H9 (cell line): ENCODE measurements at regions not wholly inside any gene's neighbourhood (a gene's known extent, or its start where the extent isn't known, plus 50 kb on each side); places are given as distances from the start of the nearest gene placed in this dataset.

Source experiments
- DNase-seq: peaks from one replicate; pipeline ENCODE4 v3.0.0-alpha.2; 2017
- H2AFZ ChIP-seq: one replicate; pipeline ENCODE4 v1.6.1; 2013; ENCODE audit warnings: mild to moderate bottlenecking, low read length, control low read depth, moderate library complexity
- H2AK5ac ChIP-seq: 2 replicates; pipeline ENCODE4 v1.6.1; 2013; ENCODE audit warnings: low read length, control low read depth, mixed read lengths; ENCODE audit not compliant: insufficient read length
- H2BK120ac ChIP-seq: one replicate; pipeline ENCODE4 v1.6.1; 2013; ENCODE audit warnings: low read depth, mild to moderate bottlenecking, low read length, control low read depth, inconsistent platforms; ENCODE audit not compliant: poor library complexity, severe bottlenecking
- H2BK12ac ChIP-seq: 2 replicates; pipeline ENCODE4 v1.6.1; 2013; ENCODE audit warnings: low read length, control low read depth, mixed read lengths, low read depth; ENCODE audit not compliant: insufficient read length
- H2BK15ac ChIP-seq: 2 replicates; pipeline ENCODE4 v1.6.1; 2013; ENCODE audit warnings: low read depth, low read length, control low read depth
- H2BK20ac ChIP-seq: one replicate; pipeline ENCODE4 v1.6.1; 2013; ENCODE audit warnings: low read depth, mild to moderate bottlenecking, low read length, control low read depth, inconsistent platforms; ENCODE audit not compliant: poor library complexity, severe bottlenecking
- H2BK5ac ChIP-seq: 2 replicates; pipeline ENCODE4 v1.6.1; 2013; ENCODE audit warnings: low read length, control low read depth, mixed read lengths; ENCODE audit not compliant: insufficient read length
- H3K14ac ChIP-seq: 2 replicates; pipeline ENCODE4 v1.6.1; 2013; ENCODE audit warnings: low read length, control low read depth; ENCODE audit not compliant: insufficient read depth
- H3K18ac ChIP-seq: 2 replicates; pipeline ENCODE4 v1.6.1; 2013; ENCODE audit warnings: low read depth, mild to moderate bottlenecking, mixed read lengths, low read length, control low read depth; ENCODE audit not compliant: insufficient read length
- H3K23ac ChIP-seq: 2 replicates; pipeline ENCODE4 v1.6.1; 2013; ENCODE audit warnings: low read length, control low read depth, mixed read lengths, low read depth; ENCODE audit not compliant: insufficient read length
- H3K23me2 ChIP-seq: 2 replicates; pipeline ENCODE4 v1.6.1; 2013; ENCODE audit warnings: low read depth, mild to moderate bottlenecking, mixed read lengths, low read length, control low read depth; ENCODE audit not compliant: insufficient read length, poor library complexity, severe bottlenecking
- H3K27ac ChIP-seq: 2 replicates; pipeline ENCODE4 v1.5.1; 2013; ENCODE audit warnings: low read length, control low read depth, mixed read lengths, low read depth; ENCODE audit not compliant: insufficient read length
- H3K27me3 ChIP-seq: 2 replicates; pipeline ENCODE4 v1.6.1; 2013; ENCODE audit warnings: low read length, control low read depth, inconsistent platforms; ENCODE audit not compliant: insufficient read depth
- H3K4ac ChIP-seq: 2 replicates; pipeline ENCODE4 v1.6.1; 2013; ENCODE audit warnings: low read depth, mild to moderate bottlenecking, control low read depth, inconsistent platforms, low read length, moderate library complexity
- H3K4me1 ChIP-seq: 2 replicates; pipeline ENCODE4 v1.6.1; 2013; ENCODE audit warnings: low read length, control low read depth, inconsistent platforms; ENCODE audit not compliant: insufficient read depth
- H3K4me2 ChIP-seq: 2 replicates; pipeline ENCODE4 v1.6.1; 2013; ENCODE audit warnings: low read length, control low read depth, mixed read lengths; ENCODE audit not compliant: insufficient read length, insufficient read depth
- H3K56ac ChIP-seq: 2 replicates; pipeline ENCODE4 v1.6.1; 2013; ENCODE audit warnings: low read depth, mild to moderate bottlenecking, mixed read lengths, low read length, control low read depth; ENCODE audit not compliant: insufficient read length
- H3K79me1 ChIP-seq: 2 replicates; pipeline ENCODE4 v1.6.1; 2013; ENCODE audit warnings: low read depth, mild to moderate bottlenecking, moderate library complexity, low read length, control low read depth, inconsistent platforms; ENCODE audit not compliant: insufficient read depth, poor library complexity, severe bottlenecking
- H3K79me2 ChIP-seq: 2 replicates; pipeline ENCODE4 v1.6.1; 2013; ENCODE audit warnings: low read length, control low read depth, inconsistent platforms; ENCODE audit not compliant: insufficient read depth
- H3K9ac ChIP-seq: 2 replicates; pipeline ENCODE4 v1.6.1; 2013; ENCODE audit warnings: low read length, control low read depth, mixed read lengths; ENCODE audit not compliant: insufficient read length; ENCODE audit errors: extremely low read depth
- H3K9me3 ChIP-seq: one replicate; pipeline ENCODE4 v1.6.1; 2013; ENCODE audit warnings: low read depth, low read length, inconsistent platforms; ENCODE audit not compliant: control insufficient read depth
- H3T11ph ChIP-seq: one replicate; pipeline ENCODE4 v1.6.1; 2013; ENCODE audit warnings: mild to moderate bottlenecking, low read length, control low read depth, inconsistent platforms
- H4K20me1 ChIP-seq: one replicate; pipeline ENCODE4 v1.6.1; 2013; ENCODE audit not compliant: control insufficient read depth, insufficient read length, insufficient read depth
- H4K5ac ChIP-seq: 2 replicates; pipeline ENCODE4 v1.6.1; 2013; ENCODE audit warnings: low read depth, mild to moderate bottlenecking, mixed read lengths, low read length, control low read depth; ENCODE audit not compliant: insufficient read length
- H4K8ac ChIP-seq: replicated peaks from 2 replicates; pipeline ENCODE4 v1.6.1; 2013; ENCODE audit warnings: low read length, control low read depth, mixed read lengths, low read depth; ENCODE audit not compliant: insufficient read length
- H4K91ac ChIP-seq: 2 replicates; pipeline ENCODE4 v1.6.1; 2013; ENCODE audit warnings: low read depth, mild to moderate bottlenecking, moderate library complexity, mixed read lengths, low read length, control low read depth; ENCODE audit not compliant: insufficient read length
- H3K27ac Mint-ChIP-seq, 3 experiments: 2 replicates in 2 of 3; 3 replicates in 1 of 3; pipeline ENCODE4 v1.8.0; 2020 to 2021; ENCODE audit warnings: mixed read lengths in 3 of 3, mild to moderate bottlenecking in 1 of 3, moderate library complexity in 1 of 3
- H3K27me3 Mint-ChIP-seq: 2 replicates; pipeline ENCODE4 v1.8.0; 2021; ENCODE audit warnings: low read depth, mild to moderate bottlenecking, moderate library complexity, mixed read lengths
- H3K36me3 Mint-ChIP-seq, 3 experiments: 2 replicates in 2 of 3; 3 replicates in 1 of 3; pipeline ENCODE4 v1.8.0; 2020 to 2021; ENCODE audit warnings: low read depth in 3 of 3, mixed read lengths in 3 of 3; ENCODE audit not compliant: insufficient read depth in 1 of 3
- H3K4me1 Mint-ChIP-seq, 2 experiments: 2 replicates each; pipeline ENCODE4 v1.8.0; 2020; ENCODE audit warnings: mixed read lengths in 2 of 2
- H3K4me3 Mint-ChIP-seq, 2 experiments: 2 replicates in 1 of 2; 3 replicates in 1 of 2; pipeline ENCODE4 v1.8.0; 2020 to 2021; ENCODE audit warnings: mild to moderate bottlenecking in 2 of 2, mixed read lengths in 2 of 2, moderate library complexity in 1 of 2
- H3K9me3 Mint-ChIP-seq, 2 experiments: 2 replicates in 1 of 2; 3 replicates in 1 of 2; pipeline ENCODE4 v1.8.0; 2020; ENCODE audit warnings: mild to moderate bottlenecking in 2 of 2, mixed read lengths in 2 of 2, moderate library complexity in 1 of 2
- WGBS: extraction: QIAGEN DNeasy Blood & Tissue Kit; methylation state at CpG from one replicate; pipeline ENCODE4 v1.1.7; 2013; ENCODE audit warnings: missing lambda C conversion rate, low lambda C conversion rate, mixed read lengths; ENCODE audit not compliant: insufficient read length; ENCODE audit errors: extremely low coverage; 5-methylcytosine and 5-hydroxymethylcytosine counted together
- TF ChIP-seq, protein P1 (sequence below): fragments of 200-600 bp; sonication (generic); conservative IDR thresholded peaks from 3 replicates; pipeline ENCODE4 v1.8.0; 2021; ENCODE audit warnings: antibody characterized with exemption, mild to moderate bottlenecking

DNA sequence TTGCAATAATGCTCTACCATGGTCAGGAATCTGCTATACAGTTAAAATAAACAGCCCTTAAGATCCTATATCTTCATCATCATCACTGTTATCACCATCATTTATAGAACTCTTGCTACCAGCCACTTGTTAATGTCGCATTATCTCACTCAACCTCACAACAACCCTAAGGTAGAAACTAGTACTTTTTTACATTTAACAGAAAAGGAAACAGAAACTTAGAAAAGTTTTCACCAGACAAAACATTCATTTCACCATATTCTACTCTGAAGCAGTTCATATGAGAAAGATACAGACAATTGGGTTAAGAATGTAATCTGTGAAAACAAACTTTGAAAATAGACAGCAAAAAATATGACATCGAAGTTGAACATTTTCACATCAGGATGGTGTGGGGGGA lies 262.6 kb downstream of the ATG4C start:
- no peak overlapping the region for H3K56ac ChIP-seq
- no peaks in the 10 kb centered on the region for H3K4me1 ChIP-seq
- no peaks in the 10 kb centered on the region for H3K79me2 ChIP-seq
- no peak overlapping the region for H2BK15ac ChIP-seq
- no peak overlapping the region for H2BK12ac ChIP-seq
- no peaks in the 10 kb centered on the region for H3K9me3 ChIP-seq
- no peaks in the 10 kb centered on the region for H3K79me1 ChIP-seq
- Mint-ChIP-seq H3K36me3 (peaks cover 0 to 1% (median 0%) of the 10 kb centered on the region in 3 experiments; a peak in 2 of 7 replicates), H3K4me1 (peaks cover 13 to 18% of the 10 kb centered on the region in 2 experiments), H3K27ac (peak overlapping the region in 1 of 3 experiments; percentile 8; a peak in 2 of 7 replicates), H3K9me3 (peaks cover 0 to 6% of the 10 kb centered on the region in 2 experiments; a peak in 4 of 5 replicates), H3K4me3 (no peak overlapping the region), H3K27me3 (peaks cover 2% of the 10 kb centered on the region; the same call in 1 of the 2 replicates)
- H3K23me2 ChIP-seq = no peaks in the 10 kb centered on the region
- H3K23ac ChIP-seq = no peak overlapping the region
- no peak overlapping the region for H2BK20ac ChIP-seq
- no peak overlapping the region for H4K5ac ChIP-seq
- H3K27me3 ChIP-seq = no peaks in the 10 kb centered on the region
- H4K20me1 ChIP-seq = no peaks in the 10 kb centered on the region
- H3T11ph ChIP-seq = no peak overlapping the region
- no peak overlapping the region for H3K14ac ChIP-seq
- no peak overlapping the region for H2BK120ac ChIP-seq
- H3K9ac ChIP-seq = no peak overlapping the region
- H2BK5ac ChIP-seq = no peak overlapping the region
- no peak overlapping the region for H2AFZ ChIP-seq
- TF ChIP-seq, protein P1, sequence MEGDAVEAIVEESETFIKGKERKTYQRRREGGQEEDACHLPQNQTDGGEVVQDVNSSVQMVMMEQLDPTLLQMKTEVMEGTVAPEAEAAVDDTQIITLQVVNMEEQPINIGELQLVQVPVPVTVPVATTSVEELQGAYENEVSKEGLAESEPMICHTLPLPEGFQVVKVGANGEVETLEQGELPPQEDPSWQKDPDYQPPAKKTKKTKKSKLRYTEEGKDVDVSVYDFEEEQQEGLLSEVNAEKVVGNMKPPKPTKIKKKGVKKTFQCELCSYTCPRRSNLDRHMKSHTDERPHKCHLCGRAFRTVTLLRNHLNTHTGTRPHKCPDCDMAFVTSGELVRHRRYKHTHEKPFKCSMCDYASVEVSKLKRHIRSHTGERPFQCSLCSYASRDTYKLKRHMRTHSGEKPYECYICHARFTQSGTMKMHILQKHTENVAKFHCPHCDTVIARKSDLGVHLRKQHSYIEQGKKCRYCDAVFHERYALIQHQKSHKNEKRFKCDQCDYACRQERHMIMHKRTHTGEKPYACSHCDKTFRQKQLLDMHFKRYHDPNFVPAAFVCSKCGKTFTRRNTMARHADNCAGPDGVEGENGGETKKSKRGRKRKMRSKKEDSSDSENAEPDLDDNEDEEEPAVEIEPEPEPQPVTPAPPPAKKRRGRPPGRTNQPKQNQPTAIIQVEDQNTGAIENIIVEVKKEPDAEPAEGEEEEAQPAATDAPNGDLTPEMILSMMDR = no peak
- no peak overlapping the region for H4K8ac ChIP-seq
- H3K27ac ChIP-seq = no peak overlapping the region
- no peak overlapping the region for H4K91ac ChIP-seq
- no peak overlapping the region for H3K4ac ChIP-seq
- WGBS = no CpG with 5 or more reads among the region's 2 CpGs
- no peak overlapping the region for H3K18ac ChIP-seq
- H3K4me2 ChIP-seq = no peak overlapping the region
- H2AK5ac ChIP-seq = no peak overlapping the region
- DNase-seq = no peak
